K562 (cell line): ENCODE measurements at regions not wholly inside any gene's neighbourhood (a gene's known extent, or its start where the extent isn't known, plus 50 kb on each side); places are given as distances from the start of the nearest gene placed in this dataset.

Experiments
- MITF ChIP-seq: IDR thresholded peaks from 2 replicates; pipeline ENCODE4 v1.6.1; 2014; ENCODE audit warnings: antibody characterized with exemption
- SMAD3 ChIP-seq: fragments of 450-650 bp; formaldehyde crosslinking; conservative IDR thresholded peaks from 2 replicates; pipeline ENCODE4 v1.4.0; 2020; ENCODE audit warnings: mild to moderate bottlenecking
- TAF1 ChIP-seq: IDR thresholded peaks from 2 replicates; pipeline ENCODE4 v1.6.1; 2011; ENCODE audit warnings: mild to moderate bottlenecking, low read length, moderate library complexity; ENCODE audit not compliant: insufficient read depth, control insufficient read depth, severe bottlenecking; ENCODE audit errors: extremely low read depth
- XRCC4 ChIP-seq: IDR thresholded peaks from one replicate; pipeline ENCODE4 v1.6.1; 2011; ENCODE audit not compliant: insufficient read depth, insufficient read length; ENCODE audit errors: extremely low read depth
- ZBTB17 ChIP-seq: fragments of 450-650 bp; formaldehyde crosslinking; IDR thresholded peaks from 2 replicates; pipeline ENCODE4 v1.4.0; 2020; ENCODE audit warnings: mild to moderate bottlenecking
- ZNF407 ChIP-seq: fragments of 450-650 bp; IDR thresholded peaks from 2 replicates; pipeline ENCODE4 v1.6.1; 2016; ENCODE audit warnings: low read depth

GRCh38 chr5:74490814-74491213 lies 149.7 kb downstream of the ENC1 start (continued):
- no peak for TF ChIP-seq MITF
- TF ChIP-seq ZBTB17 (CRISPR knock-in tag) = no peak
- TF ChIP-seq TAF1 = no peak
- TF ChIP-seq ZNF407 = no peak
- TF ChIP-seq SMAD3 (CRISPR knock-in tag) = no peak
- no peak for TF ChIP-seq XRCC4
